HG03469 (cell line): ENCODE measurements at regions not wholly inside any gene's neighbourhood (a gene's known extent, or its start where the extent isn't known, plus 50 kb on each side); places are given as distances from the start of the nearest gene placed in this dataset.

ENCODE experiments used
- ATAC-seq: cut with Tn5 transposase; IDR thresholded peaks from one replicate; pipeline ENCODE4 v1.9.1; 2021; ENCODE audit warnings: mild to moderate bottlenecking, moderate library complexity, moderate number of reproducible peaks; ENCODE audit not compliant: unreplicated experiment

DNA sequence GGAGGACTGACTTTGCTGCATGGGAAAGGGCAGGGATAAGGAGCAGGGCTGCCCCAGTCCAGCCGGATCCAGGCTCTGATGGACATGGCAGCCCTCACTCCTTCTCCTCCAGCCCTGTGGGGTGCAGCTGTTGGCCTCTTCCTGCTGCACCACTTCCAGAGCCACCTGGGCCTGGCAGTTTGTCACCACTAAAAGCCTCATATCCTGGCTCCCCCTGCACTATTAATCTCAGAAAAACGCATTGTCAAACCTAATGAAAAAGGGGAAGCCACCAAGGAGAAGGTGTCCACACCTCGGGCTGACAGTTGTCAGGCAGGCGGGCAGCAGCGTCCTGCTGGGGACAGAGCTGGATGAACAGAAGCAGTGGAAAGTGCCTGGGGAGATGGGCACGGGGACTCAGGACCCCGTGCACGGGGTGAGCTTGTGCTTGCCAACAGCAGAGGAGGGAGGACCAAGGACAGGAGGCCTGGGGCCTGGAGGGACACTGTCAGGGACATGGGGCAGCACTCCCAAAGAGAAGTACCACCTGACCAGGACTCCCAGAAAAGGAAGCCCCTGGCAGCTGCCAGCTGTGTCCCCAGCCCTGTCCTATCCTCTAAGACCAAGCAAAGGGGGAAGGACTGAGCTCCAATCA lies 151.1 kb upstream of the TSHZ3 start:
- ATAC-seq = no peak

DNA sequence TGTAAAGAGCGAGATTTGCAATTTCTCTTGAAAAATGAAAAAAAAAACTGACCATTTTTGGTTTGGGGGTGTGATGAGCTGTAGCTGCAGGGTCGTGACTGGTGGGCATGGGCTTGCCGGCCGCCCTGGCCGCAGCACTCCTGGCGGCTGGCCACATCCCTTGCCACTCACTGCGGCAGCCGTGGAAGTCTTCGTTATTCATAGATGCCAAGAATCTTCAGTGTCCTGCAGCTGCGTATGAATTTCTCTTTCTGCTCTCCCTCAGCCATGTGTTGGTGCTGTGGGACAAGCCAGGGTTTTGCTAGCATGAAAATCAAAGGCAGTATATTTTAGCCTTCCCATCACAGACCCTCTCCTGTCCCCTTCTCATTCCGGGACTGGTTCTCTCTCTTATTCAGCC lies 151.7 kb upstream of the TSHZ3 start:
- ATAC-seq = no peak

DNA sequence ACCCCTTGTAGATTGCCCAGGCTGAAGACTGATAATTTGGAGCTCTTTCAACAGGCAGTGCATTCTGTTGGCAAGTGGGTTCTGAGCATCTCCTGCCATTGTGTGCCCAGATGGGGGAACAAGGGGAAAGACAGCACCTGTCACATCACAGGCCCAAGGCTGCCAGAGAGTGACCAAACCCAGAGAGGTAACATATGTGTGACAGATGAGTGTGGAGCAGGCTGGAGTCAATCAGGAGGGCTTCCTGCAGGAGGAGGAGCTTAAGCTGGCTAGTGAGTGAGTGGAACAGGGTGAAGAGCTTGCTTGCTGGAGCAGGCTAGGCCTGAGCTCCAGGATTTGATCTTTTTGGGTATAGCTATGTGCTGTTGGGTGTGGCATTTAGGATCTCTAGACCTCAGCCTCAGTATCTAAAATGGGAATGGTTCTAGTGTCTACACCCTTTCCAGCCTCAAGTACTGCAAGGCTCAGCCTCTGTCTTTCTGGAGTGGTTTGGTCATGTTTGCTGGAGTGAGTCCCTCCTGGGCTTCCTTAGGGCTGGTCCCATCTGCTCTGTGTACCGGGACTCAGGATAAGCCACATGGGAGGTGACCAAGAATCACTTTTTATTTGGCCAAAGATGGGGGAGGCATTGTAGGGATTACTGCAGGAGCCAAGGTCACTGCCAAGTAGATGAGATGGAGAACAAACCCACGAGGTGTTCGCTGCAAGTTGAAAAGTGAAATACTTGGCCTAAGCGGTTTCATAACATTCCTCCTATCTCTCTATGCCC lies 152.4 kb upstream of the TSHZ3 start:
- no peak for ATAC-seq

DNA sequence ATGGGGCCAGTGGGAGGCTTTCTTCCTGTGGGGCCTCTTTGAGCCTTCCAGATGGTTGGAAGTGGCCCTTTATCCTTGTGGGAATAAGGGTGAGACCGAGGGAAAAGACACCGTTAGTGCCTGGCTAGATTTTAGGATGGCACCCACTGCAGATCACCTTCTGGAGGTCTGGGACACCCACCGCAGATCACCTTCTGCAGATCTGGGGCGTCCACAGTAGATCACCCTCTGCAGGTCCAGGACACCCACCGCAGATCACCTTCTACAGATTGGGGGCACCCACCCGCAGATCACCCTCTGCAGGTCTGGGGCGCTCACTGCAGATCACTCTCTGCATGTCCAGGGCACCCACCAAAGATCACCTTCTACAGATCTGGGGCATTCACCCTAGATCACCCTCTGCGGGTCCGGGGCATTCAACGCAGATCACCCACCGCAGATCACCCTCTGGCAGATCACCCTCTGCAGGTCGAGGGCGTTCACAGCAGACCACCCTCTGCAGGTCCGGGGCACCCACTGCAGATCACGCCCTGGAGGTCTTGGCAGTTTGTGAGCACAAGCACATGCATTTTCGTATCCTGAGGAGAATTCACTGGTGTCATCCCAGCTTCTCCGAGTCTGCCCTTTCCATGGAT lies 153.4 kb upstream of the TSHZ3 start:
- ATAC-seq = no peak

DNA sequence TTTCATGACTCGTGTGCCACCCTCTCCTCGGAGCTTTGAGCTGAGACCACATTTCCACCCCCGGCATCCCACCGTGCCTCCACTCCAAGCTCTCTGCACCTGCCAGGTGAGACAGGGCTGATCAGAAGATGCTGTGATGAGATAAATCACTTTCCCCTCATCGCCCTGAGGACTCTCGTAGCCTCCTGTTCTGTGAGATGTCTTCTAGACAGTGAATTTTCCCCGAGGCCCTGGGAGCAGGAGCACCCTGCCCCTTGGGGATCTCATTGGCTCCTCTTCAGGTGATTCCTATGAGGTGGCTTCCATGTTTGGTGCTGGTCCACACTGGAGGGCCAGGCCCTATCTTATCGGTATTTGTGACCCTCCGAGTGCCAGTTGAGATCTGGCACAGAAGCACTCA lies 154.0 kb upstream of the TSHZ3 start:
- no peak for ATAC-seq

DNA sequence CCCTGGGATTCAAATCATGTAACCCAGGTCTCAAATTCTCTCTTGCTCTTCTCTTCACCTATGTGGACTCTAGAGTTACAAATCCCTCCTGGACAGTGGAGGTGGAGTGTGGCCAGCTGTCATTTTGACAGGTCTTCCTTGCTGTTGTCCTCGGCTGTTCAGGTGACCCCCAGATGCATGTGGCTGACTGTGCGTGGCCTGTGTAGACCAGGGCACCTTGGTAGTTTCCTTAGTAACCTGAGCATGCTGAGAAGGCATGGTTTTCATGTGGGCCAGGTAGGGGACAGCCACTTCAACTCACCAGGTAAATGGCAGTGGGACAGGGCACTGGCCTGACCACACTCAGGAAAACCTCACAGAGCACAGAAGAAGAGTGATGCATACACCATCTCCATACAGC lies 155.0 kb upstream of the TSHZ3 start:
- no peak for ATAC-seq

DNA sequence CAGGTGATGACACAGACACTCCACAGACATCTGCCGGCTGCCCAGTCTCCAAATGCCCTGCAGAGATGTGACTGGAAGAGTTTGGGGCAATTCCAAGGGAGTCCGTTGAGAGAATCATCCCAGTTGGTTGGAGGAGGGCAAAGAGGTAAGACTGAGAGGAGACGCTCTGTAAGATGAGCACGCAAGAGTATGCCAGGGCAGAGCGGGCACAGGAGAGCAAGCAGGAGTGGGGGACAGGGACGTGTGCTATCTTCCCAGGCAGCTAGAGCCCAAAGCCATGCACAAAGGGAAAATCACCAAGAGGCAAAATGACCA lies 156.3 kb upstream of the TSHZ3 start:
- ATAC-seq = no peak

DNA sequence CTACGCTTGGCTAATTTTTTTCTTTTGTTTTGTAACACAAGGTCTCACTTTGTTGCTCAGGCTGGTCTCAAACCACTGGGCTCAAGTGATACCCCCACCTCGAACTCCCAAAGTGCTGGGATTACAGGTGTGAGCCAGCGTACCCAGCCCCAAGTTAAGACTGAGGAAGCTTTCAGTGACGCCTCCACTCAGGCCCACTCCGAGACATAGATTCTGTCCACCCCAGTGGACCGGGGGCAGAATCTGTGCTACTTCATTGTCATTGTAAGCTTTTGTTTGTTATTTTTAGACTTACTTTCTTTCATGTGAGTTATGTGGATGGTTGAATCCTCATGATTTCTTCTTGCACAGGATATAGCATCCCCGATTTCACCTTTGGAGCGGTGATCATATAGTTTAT lies 156.9 kb upstream of the TSHZ3 start:
- ATAC-seq = no peak

DNA sequence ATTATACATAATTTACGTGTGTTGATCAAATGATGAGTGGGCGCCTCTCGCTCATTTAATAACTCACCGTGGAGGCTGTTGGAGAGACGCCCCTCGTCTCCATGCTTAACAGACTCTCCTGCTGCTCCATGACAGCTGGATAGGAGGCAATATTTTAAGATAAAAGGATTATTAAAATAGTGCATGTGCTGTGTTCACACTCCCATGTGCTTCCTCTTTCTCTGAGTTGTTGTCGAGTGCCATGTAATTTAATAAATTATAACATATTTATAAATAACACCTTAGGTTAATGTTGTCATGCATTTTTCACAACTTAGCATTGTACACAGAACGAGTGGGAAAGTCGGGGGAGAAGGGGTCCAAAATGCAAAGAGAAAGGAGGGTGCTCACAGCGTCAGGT lies 161.4 kb upstream of the TSHZ3 start:
- no peak for ATAC-seq

DNA sequence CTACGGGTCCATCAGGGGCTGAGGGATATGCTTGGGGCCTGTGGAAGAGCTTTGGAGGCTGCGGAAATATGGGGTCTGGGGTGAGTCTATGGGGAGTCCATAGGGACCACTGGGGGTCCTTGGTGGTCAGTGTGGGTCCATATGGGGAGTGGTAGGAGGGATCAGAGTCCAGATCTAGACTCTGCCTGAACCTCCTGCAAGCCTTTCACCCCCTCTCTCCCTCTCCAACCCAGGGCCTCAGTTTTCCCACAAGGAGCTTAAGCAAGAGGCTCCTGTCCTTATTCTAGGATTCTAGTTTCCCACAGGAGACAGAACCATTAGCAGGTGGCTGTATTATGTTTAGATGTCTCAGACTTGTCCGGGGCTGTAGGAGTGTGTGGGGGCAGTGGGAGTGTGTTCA lies 161.9 kb upstream of the TSHZ3 start:
- ATAC-seq = no peak

DNA sequence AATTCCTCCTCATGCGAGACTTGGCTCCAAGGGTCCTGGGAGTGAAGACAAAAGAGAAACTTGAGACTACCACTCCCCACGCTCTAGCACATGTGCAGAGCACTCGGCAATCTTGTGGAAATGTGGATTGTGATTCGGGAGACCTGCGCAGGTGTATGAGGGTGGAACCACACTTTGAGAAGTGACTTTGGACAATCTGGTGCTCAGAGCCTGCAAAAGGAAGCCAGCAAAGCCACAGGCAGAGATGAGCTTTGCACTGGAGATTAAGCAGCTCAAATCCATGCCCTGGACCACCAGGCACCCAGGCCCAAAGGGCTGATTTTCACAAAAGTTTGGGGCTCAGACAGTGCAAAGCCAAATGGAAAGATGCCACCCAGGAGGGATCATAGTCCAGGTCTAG lies 162.5 kb upstream of the TSHZ3 start:
- ATAC-seq = no peak

DNA sequence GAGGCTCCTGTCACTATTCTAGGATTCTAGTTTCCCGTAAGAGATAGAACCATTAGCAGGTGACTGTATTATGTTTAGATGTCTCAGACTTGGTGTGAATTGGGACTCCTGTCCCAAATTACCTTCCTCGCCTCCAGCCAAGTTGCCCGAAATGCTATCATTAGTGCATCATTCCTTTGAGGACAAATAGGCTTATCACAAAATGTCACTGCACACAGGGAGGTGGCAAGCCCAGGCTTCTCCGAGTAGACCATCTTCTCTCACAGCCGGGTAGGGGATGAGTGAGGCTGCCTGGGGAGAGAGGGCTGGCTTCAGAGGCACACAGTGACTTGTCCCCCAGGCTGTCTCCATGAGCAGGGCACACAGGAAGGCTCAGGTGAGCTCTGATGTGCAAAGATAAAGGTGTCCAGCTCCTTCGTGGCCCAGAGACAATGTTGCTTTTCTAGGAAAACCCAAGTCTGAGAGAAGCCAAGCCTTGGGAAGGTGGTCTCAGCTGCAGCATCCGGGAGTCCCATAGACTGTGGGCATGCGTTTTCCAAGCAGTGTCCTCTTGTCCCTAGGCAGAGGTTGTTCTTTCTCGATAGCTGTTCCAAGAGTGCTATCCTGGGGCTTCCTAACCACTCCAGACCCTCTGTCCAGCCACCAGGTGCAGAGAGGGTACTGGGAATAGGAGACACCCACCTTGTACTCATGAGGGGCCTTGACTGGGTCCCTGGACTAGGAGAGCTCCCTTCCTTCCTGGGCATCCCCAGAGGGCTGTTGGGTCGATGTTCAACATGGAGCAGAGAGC lies 163.1 kb upstream of the TSHZ3 start:
- no peak for ATAC-seq

DNA sequence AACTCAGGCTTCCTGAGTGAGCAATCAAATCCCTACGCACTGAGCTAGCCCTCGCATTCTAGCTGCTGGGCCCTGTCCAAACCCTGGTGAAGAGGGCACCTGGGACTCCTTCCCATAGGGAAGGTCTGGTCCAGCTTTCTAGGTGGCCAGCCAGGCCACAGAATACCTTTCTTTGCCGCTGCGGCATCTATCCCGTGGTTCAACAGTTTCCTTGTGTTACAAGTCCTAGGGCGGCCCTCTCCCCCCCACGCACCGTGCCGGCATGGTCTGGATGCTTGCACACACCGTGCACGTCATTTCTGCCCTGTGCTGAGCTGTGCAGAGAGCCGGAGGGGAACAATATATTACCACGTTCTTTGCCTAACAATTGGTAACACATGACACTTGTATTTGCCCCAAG lies 164.6 kb upstream of the TSHZ3 start:
- ATAC-seq = no peak

DNA sequence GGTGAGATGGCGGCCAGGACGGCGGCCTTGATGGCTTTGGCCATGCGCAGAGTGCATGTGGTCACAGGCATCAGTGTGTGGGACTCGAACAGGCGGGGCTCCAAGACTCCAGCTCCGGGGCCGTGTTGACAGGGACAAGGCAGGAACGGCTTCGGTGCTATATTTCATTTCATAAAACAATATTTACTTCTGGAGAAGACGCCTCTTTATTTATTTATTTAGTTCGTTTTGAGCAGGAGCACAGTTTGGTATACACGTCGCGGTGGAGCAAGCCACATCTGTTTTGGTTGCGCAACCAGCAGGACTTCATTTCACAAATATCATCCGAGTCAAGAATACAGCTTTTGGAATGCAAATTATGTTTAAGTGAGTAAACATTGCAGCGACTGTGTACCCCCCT lies 166.7 kb upstream of the TSHZ3 start:
- ATAC-seq = no peak

DNA sequence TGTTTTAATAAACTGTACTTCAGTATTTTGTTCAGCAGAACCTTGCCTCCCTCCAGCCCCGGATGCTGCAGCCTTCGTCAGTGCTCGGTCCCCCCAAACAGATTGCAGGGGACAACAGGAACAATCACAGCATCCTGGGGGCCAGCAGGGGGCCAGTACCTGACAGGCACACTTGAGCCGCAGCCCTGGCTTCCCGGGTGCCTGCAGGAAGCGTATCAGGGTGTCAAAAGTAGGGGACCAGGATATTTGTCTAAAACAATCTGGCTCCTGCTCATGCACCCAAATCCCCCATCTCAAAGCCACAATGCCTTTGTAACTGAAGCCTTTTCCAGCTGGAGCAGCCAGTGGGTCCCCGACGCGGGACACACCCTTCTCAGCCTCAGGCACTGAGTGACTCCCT lies 167.5 kb upstream of the TSHZ3 start:
- ATAC-seq = no peak

DNA sequence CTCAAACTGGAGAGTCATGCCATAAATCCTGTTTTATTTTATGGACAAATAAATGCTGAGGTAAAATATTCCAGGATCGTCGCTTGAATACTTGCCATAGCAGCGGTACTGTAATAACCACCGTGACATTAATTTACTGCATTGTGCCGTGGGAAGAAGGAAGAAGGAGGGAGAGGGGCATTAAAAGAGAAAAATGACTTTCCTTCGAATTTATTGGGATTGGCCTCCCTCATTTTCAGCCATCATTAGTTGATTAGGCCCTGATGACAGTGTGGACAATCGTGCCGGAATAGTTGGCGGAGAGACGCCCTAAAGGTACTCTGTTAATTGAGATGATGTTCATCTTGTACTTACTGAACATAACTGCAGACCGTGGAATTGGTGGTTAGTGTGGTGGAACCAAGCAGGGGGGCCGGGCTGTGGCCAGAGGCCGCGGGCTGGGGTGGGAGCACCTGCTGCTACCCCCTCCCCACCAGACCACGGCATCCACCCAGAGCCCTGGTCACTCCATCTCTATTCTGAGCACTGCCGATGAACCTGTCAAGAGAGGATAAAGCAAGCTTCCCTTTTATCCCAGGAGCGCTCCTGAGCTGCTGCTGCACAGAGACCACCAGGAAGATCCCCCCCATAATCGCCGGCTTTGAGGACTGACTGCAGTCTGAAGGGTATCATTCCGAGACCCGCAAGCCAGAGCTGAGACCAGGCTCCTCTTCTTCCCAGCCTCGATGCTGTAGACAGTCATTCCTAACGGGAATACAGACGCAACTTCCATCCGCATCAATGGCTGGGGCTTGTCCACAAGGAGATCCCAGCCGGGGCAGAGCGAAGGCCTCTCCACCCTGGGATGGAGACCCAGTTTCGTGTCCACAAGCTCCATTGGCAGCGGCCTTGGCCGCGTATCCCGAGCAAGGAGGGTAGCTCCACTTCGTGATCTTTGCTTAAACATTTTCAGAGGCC lies 168.3 kb upstream of the TSHZ3 start:
- no peak for ATAC-seq

DNA sequence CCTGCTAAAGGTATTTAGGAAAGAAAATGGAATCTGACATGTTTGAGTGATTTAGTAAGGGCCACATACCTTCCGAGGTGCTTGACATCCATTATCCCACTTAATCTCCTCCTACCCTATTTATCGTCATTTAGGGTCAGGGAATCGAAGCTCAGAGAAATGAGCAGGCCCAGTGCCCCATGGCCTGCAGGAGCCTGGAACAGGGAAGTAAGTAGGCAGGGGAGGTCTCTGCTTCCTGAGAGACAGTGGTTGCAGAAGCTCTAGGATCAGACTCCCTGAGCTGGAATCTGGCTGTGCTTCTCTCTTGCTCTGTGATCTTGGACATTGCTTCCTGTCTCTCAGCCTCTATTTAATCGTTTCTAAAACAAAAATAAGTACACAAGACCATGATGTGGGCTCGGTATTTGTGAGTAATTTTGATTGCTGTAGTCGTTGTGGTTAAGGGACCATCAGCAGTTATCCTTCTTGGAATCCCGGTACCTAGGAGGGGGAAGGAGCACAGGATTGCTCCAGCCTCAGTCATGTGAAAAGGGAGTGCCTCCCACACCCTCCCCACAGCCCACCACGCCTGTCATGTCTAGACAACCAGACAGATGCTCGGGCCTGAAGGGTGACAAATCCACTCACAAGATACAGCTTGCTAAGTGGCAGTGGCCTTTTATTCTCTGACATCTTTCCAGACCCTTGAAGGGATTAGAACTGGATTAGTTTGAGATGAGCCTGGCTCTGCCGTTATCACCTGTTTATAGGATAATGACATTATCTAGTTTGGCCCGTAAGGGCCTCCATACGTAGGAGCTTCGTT lies 169.2 kb upstream of the TSHZ3 start:
- no peak for ATAC-seq

DNA sequence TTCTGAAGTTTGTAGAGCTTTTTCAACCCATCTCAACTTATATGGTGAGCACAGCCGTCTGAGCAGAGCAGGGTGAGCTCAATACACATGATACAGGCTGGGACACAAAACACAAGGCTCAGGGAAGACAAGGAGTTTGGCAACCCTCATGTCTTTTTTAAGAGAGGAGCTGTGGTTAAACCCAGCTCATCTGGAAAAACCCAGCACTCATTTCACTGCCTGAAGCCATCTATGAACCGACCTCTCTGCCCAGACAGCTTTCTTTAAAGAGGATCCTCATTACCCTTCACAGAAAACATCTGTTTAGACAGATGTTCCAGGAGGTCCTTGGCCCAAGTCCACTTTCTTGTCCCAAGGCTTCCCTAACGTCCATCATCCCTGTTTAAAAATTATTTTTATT lies 170.0 kb upstream of the TSHZ3 start:
- ATAC-seq = no peak

DNA sequence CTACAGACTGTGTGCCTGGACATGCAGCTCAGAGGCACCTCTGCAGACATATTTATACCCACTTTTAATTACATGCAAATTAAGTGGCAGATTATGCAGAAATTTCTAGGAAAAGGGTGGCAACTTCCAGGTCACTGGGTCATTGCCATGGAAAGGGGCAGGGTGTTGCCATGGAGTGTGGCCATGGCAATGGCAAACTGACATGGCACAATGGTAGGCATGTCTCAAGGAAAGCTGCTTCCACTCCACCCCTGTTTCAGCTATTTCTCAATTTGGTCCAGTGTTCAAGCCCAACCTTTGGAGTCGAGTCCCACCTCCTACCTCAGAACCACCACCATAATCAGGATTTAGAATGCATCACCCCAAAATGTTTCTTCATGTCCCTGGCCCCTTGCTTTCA lies 170.7 kb upstream of the TSHZ3 start:
- no peak for ATAC-seq

DNA sequence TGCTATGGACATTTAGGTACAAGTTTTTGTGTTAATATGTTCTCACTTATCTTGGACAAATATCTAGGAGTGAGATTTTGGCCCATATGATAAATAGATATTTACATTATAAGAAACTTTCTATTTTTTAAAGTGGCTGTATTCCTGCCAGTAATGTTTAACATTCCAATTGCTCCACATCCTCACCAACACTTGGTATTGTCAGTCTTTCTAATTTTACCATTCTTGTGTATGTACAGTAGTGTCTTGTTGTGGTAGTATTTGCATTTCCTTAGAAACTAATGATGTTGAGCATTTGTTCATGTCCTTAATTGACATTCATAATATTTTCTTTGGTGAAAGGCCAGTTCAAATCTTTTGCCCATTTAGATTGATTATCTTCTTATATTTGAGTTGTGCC lies 171.4 kb upstream of the TSHZ3 start:
- ATAC-seq = no peak
